Stimulated activated CD4-positive, alpha-beta T cell treated with anti-CD3 and anti-CD28 coated beads, TNF-alpha, amount 100 ng/mL, for 24 hours (primary cell): ENCODE measurements at regions not wholly inside any gene's neighbourhood (a gene's known extent, or its start where the extent isn't known, plus 50 kb on each side); places are given as distances from the start of the nearest gene placed in this dataset.

Experiments used
- DNase-seq, 3 experiments: peaks; one replicate each; pipeline ENCODE4 v3.0.0-alpha.2; 2020; ENCODE audit warnings: low read depth in 3 of 3

- no peak for DNase-seq
These were observed 75.1 kb downstream of the LINGO1 start for GRCh38 chr15:77557564-77557963.

- DNase-seq: no peak
These were observed 75.6 kb downstream of the LINGO1 start for GRCh38 chr15:77557144-77557543.

GRCh38 chr15:77556622-77557021 is 76.1 kb downstream of the LINGO1 start:
- no peak for DNase-seq

- no peak for DNase-seq
These were observed 77.5 kb downstream of the LINGO1 start for GRCh38 chr15:77555232-77555631.

- no peak for DNase-seq
These were observed 78.2 kb downstream of the LINGO1 start for GRCh38 chr15:77554306-77555080.

GRCh38 chr15:77553695-77554094 is 79.0 kb downstream of the LINGO1 start:
- DNase-seq: no peak

- DNase-seq: no peak
These were observed 79.5 kb downstream of the LINGO1 start for GRCh38 chr15:77553257-77553656.

- no peak for DNase-seq
These were observed 80.6 kb downstream of the LINGO1 start for GRCh38 chr15:77552066-77552465.

- DNase-seq: no peak
These were observed 82.1 kb downstream of the LINGO1 start for GRCh38 chr15:77550301-77551251.

- DNase-seq: no peak
These were observed 83.0 kb downstream of the LINGO1 start for GRCh38 chr15:77549576-77550288.

- DNase-seq: no peak
These were observed 83.8 kb downstream of the LINGO1 start for GRCh38 chr15:77548589-77549557.

GRCh38 chr15:77547801-77548588 is 84.7 kb downstream of the LINGO1 start:
- no peak for DNase-seq

GRCh38 chr15:77546870-77547269 is 85.8 kb downstream of the LINGO1 start:
- no peak for DNase-seq

GRCh38 chr15:77546050-77546501 is 86.6 kb downstream of the LINGO1 start:
- no peak for DNase-seq

GRCh38 chr15:77545058-77545457 is 87.7 kb downstream of the LINGO1 start:
- no peak for DNase-seq

- DNase-seq: no peak
These were observed 88.5 kb downstream of the LINGO1 start for GRCh38 chr15:77544162-77544561.

- DNase-seq: peak; percentile 52 to 77 (median 56)
These were observed 89.4 kb downstream of the LINGO1 start for GRCh38 chr15:77543159-77543882.

GRCh38 chr15:77542491-77543001 is 90.2 kb downstream of the LINGO1 start:
- DNase-seq: no peak
